ENCODE measurements at regions not wholly inside any gene's neighbourhood (a gene's known extent, or its start where the extent isn't known, plus 50 kb on each side); places are given as distances from the start of the nearest gene placed in this dataset.

DNA sequence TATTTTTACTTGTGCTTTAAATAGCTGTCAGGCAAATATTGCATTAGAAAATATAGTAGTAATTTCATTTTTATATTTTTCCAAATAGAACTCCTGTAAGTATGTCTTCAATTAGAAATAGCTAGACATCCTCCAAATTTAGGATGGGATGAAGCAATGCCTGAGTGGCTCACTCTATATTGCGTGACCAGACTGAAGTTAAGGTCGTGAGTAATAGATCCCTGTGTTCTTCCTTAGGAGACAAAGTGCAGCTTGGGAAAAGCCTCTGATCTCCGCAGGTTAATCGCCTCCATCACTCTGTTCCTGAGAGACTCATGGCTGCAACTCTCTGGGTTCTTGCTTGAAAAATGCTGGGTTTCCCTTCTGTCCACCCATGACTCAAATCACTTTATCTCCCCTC, 484.8 kb upstream of the ANKRD30A start:
- FAIRE-seq: no peak
- TF ChIP-seq POLR2A (IDR thresholded peaks at IDR 0.05; ENCODE audit: low read depth, low read length) (no peak), TAF1 (IDR thresholded peaks at IDR 0.05; ENCODE audit: borderline replicate concordance, low read depth, low read length) (no peak), POLR2AphosphoS5 (IDR thresholded peaks at IDR 0.05; ENCODE audit: low read depth, low read length) (no peak)
- no peak for DNase-seq (ENCODE audit: insufficient read length)

DNA sequence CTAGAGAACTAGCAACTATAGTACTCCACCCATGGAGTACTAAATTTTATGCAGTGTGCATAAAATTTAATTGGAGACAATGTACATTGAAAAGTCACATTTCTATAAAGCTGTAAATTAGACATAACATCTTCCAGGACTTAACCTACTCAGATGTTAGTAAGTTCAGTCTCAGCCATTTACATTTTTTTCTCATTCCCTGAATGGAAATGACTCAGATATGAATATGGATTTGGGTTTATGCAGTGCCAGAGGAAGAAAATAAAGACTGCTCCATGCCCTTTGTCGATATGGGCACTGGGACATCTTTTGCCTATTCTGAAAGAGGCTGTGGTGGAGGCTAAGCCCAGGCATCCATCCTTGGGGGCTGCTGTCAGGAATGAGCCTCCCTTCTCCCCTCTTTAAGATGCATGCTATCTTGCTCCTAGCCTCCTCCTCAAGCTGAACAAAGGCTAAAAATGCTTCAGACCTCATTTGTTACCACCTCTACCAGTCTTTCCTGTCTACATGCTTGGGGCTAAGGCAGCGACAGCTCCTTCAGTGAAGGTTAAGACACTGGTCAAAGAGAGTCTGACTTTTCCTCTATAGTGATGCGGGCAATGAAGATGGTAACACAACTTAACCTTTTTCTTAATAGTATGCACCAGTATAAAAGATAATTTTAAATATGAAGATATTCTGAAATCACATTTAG, 486.8 kb upstream of the ANKRD30A start:
- TF ChIP-seq TAF1 (IDR thresholded peaks at IDR 0.05; ENCODE audit: borderline replicate concordance, low read depth, low read length) (no peak), POLR2AphosphoS5 (IDR thresholded peaks at IDR 0.05; ENCODE audit: low read depth, low read length) (no peak), POLR2A (IDR thresholded peaks at IDR 0.05; ENCODE audit: low read depth, low read length) (no peak)
- FAIRE-seq: no peak

GRCh38 chr10:36636879-36637278, 488.5 kb upstream of the ANKRD30A start:
- TF ChIP-seq POLR2AphosphoS5 (IDR thresholded peaks at IDR 0.05; ENCODE audit: low read depth, low read length) (no peak), POLR2A (IDR thresholded peaks at IDR 0.05; ENCODE audit: low read depth, low read length) (no peak)
- DNase-seq (ENCODE audit: insufficient read length) (no peak), FAIRE-seq (no peak)

More for the DNA sequence above, 486.8 kb upstream of the ANKRD30A start:
- DNase-seq (ENCODE audit: insufficient read length): no peak

DNA sequence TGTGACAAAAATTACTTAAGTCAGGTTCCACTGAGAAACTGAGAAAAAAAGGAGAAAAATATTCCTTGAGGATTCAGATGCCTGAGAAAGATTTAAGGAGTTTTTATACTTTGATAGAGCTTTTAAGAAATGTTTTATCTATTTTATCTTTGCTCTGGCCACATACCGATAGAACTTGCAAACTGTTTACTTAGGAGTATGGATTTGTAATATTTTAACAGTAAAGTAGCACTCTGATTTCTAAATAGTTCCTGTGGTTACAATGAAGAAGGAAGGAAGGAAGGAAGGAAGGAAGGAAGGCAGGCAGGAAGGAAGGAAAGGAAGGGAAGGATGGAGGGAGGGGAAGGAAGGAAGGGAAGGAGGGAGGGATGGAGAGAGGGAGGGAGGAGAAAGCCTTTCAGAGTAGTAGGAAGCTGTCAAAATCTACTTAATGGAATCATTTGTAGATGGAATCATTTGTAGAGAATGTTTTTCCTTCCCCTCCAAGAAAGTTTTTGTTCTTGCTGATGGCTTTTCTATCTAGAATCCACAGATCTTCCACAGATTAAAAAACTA, 489.0 kb upstream of the ANKRD30A start:
- no peak for FAIRE-seq
- no peak for DNase-seq (ENCODE audit: insufficient read length)
- TF ChIP-seq POLR2AphosphoS5 (IDR thresholded peaks at IDR 0.05; ENCODE audit: low read depth, low read length) (no peak), POLR2A (IDR thresholded peaks at IDR 0.05; ENCODE audit: low read depth, low read length) (no peak), TAF1 (IDR thresholded peaks at IDR 0.05; ENCODE audit: borderline replicate concordance, low read depth, low read length) (no peak)

GRCh38 chr10:36634916-36635315, 490.5 kb upstream of the ANKRD30A start:
- DNase-seq (ENCODE audit: insufficient read length) (no peak), FAIRE-seq (no peak)
- TF ChIP-seq POLR2AphosphoS5 (IDR thresholded peaks at IDR 0.05; ENCODE audit: low read depth, low read length) (no peak), TAF1 (IDR thresholded peaks at IDR 0.05; ENCODE audit: borderline replicate concordance, low read depth, low read length) (no peak)

- DNase-seq (ENCODE audit: insufficient read length) (no peak), FAIRE-seq (no peak)
- TF ChIP-seq POLR2AphosphoS5 (IDR thresholded peaks at IDR 0.05; ENCODE audit: low read depth, low read length) (no peak), POLR2A (IDR thresholded peaks at IDR 0.05; ENCODE audit: low read depth, low read length) (no peak), TAF1 (IDR thresholded peaks at IDR 0.05; ENCODE audit: borderline replicate concordance, low read depth, low read length) (no peak)
These were observed 495.1 kb upstream of the ANKRD30A start for GRCh38 chr10:36630267-36630666.

GRCh38 chr10:36629476-36629875, 495.9 kb upstream of the ANKRD30A start:
- TF ChIP-seq POLR2AphosphoS5 (IDR thresholded peaks at IDR 0.05; ENCODE audit: low read depth, low read length) (no peak), TAF1 (IDR thresholded peaks at IDR 0.05; ENCODE audit: borderline replicate concordance, low read depth, low read length) (no peak), POLR2A (IDR thresholded peaks at IDR 0.05; ENCODE audit: low read depth, low read length) (no peak)
- DNase-seq (ENCODE audit: insufficient read length) (no peak), FAIRE-seq (no peak)

DNA sequence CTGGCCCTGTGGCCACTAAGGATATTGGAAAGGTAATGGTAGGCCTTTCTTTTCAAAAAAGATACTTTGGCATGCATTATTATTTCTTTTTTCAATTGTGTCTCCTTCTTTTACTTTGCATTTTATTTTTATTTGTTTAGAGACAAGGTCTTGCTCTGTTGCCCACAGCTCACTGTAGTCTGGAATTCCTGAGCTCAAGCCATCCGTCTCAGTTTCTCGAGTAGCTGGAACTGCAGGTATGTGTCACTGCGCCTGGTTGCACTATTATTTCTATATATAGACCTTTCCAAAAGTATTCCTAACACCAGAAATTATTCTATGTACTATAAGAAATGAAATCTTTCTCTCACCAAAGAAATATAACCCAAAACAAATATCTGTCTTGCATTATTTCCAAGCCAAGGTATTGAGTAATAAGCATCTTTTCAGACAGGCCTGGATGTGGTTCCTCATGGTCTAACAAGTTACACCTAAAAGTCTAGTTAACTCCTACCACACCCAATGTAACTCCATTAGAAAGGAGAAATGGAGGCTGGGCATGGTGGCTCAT, 500.8 kb upstream of the ANKRD30A start:
- no peak for FAIRE-seq
- no peak for TF ChIP-seq POLR2A (IDR thresholded peaks at IDR 0.05; ENCODE audit: low read depth, low read length)
- no peak for TF ChIP-seq POLR2AphosphoS5 (IDR thresholded peaks at IDR 0.05; ENCODE audit: low read depth, low read length)
- no peak for TF ChIP-seq TAF1 (IDR thresholded peaks at IDR 0.05; ENCODE audit: borderline replicate concordance, low read depth, low read length)
- no peak for DNase-seq (ENCODE audit: insufficient read length)

GRCh38 chr10:36621346-36621745, 504.1 kb upstream of the ANKRD30A start:
- FAIRE-seq (no peak), DNase-seq (ENCODE audit: insufficient read length) (no peak)
- TF ChIP-seq POLR2AphosphoS5 (IDR thresholded peaks at IDR 0.05; ENCODE audit: low read depth, low read length): no peak
- no peak for TF ChIP-seq TAF1 (IDR thresholded peaks at IDR 0.05; ENCODE audit: borderline replicate concordance, low read depth, low read length)
- no peak for TF ChIP-seq POLR2A (IDR thresholded peaks at IDR 0.05; ENCODE audit: low read depth, low read length)

GRCh38 chr10:36612436-36612835, 513.0 kb upstream of the ANKRD30A start:
- DNase-seq (ENCODE audit: insufficient read length): no peak
- no peak for FAIRE-seq
- TF ChIP-seq TAF1 (IDR thresholded peaks at IDR 0.05; ENCODE audit: borderline replicate concordance, low read depth, low read length): no peak
- TF ChIP-seq POLR2AphosphoS5 (IDR thresholded peaks at IDR 0.05; ENCODE audit: low read depth, low read length): no peak
- no peak for TF ChIP-seq POLR2A (IDR thresholded peaks at IDR 0.05; ENCODE audit: low read depth, low read length)

- FAIRE-seq (no peak), DNase-seq (ENCODE audit: insufficient read length) (no peak)
- TF ChIP-seq TAF1 (IDR thresholded peaks at IDR 0.05; ENCODE audit: borderline replicate concordance, low read depth, low read length) (no peak), POLR2AphosphoS5 (IDR thresholded peaks at IDR 0.05; ENCODE audit: low read depth, low read length) (no peak), POLR2A (IDR thresholded peaks at IDR 0.05; ENCODE audit: low read depth, low read length) (no peak)
These were observed 516.5 kb upstream of the ANKRD30A start for GRCh38 chr10:36608866-36609265.

DNA sequence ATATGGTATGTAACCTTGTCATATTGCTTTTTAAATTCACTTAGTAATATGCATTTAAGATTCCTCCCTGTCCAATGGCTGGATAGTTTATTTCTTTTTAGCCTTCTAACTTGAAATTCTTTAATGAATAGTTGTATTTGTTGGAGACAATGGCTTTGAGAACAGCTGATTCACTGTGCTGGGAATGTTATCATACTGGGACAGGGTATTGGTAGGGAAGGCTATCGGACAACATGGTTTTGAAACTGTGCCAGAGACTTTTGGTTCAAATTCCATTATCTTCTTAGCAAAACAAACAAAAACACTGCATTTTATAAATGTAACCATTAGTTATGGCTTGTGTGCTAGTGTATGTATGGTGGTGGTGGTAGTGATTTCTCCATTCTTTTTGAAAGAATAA, 517.1 kb upstream of the ANKRD30A start:
- TF ChIP-seq POLR2A (IDR thresholded peaks at IDR 0.05; ENCODE audit: low read depth, low read length) (no peak), POLR2AphosphoS5 (IDR thresholded peaks at IDR 0.05; ENCODE audit: low read depth, low read length) (no peak), TAF1 (IDR thresholded peaks at IDR 0.05; ENCODE audit: borderline replicate concordance, low read depth, low read length) (no peak)
- DNase-seq (ENCODE audit: insufficient read length) (no peak), FAIRE-seq (no peak)

All from GM12892 (cell line).